Mammary epithelial cell (primary cell): ENCODE measurements at regions not wholly inside any gene's neighbourhood (a gene's known extent, or its start where the extent isn't known, plus 50 kb on each side); places are given as distances from the start of the nearest gene placed in this dataset.
"Not testable (repeated sequence)": the region's sequence is repeated elsewhere in the genome, so short reads cannot be mapped to it uniquely, and the experiment has no call there.

Source experiments
- EZH2 ChIP-seq: IDR thresholded peaks from 2 replicates; pipeline ENCODE4 v1.6.1; 2012; ENCODE audit warnings: low read length, inconsistent platforms, borderline replicate concordance
- TF ChIP-seq, protein P1 (sequence below), 2 donors: IDR thresholded peaks in 1 of 2; conservative IDR thresholded peaks in 1 of 2; 2 replicates each; pipeline ENCODE4 v1.5.1; 2011 to 2012; ENCODE audit warnings: inconsistent platforms in 2 of 2, low read length in 2 of 2, mild to moderate bottlenecking in 2 of 2, control low read depth in 1 of 2, low read depth in 1 of 2; ENCODE audit not compliant: insufficient read depth in 1 of 2; ENCODE audit errors: extremely low read depth in 1 of 2

- TF ChIP-seq, protein P1, sequence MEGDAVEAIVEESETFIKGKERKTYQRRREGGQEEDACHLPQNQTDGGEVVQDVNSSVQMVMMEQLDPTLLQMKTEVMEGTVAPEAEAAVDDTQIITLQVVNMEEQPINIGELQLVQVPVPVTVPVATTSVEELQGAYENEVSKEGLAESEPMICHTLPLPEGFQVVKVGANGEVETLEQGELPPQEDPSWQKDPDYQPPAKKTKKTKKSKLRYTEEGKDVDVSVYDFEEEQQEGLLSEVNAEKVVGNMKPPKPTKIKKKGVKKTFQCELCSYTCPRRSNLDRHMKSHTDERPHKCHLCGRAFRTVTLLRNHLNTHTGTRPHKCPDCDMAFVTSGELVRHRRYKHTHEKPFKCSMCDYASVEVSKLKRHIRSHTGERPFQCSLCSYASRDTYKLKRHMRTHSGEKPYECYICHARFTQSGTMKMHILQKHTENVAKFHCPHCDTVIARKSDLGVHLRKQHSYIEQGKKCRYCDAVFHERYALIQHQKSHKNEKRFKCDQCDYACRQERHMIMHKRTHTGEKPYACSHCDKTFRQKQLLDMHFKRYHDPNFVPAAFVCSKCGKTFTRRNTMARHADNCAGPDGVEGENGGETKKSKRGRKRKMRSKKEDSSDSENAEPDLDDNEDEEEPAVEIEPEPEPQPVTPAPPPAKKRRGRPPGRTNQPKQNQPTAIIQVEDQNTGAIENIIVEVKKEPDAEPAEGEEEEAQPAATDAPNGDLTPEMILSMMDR (conservative IDR thresholded peaks at IDR 0.05 in 1 of 2, IDR thresholded peaks at IDR 0.05 in 1 of 2; ENCODE audit: extremely low read depth in 1 of 2, insufficient read depth in 1 of 2, low read depth in 1 of 2, low read length in 2 of 2) = not testable (repeated sequence)
- not testable (repeated sequence) for TF ChIP-seq EZH2
Measured at GRCh38 chr18:8992500-8992899, 110.0 kb upstream of the NDUFV2 start.
